IPS-20b (cell line): ENCODE measurements at regions not wholly inside any gene's neighbourhood (a gene's known extent, or its start where the extent isn't known, plus 50 kb on each side); places are given as distances from the start of the nearest gene placed in this dataset.

Source experiments
- H3K27ac ChIP-seq: one replicate; pipeline ENCODE4 v1.5.1; 2013; ENCODE audit warnings: low read length
- H3K27me3 ChIP-seq: 2 replicates; pipeline ENCODE4 v1.6.1; 2013; ENCODE audit warnings: mild to moderate bottlenecking, low read length, inconsistent platforms; ENCODE audit not compliant: insufficient read depth
- H3K36me3 ChIP-seq: 2 replicates; pipeline ENCODE4 v1.6.1; 2013; ENCODE audit warnings: low read depth, mild to moderate bottlenecking, inconsistent platforms, low read length, moderate library complexity; ENCODE audit not compliant: insufficient read depth
- H3K4me1 ChIP-seq: 2 replicates; pipeline ENCODE4 v1.6.1; 2013; ENCODE audit warnings: mild to moderate bottlenecking, control low read depth, inconsistent platforms, low read length, moderate library complexity; ENCODE audit not compliant: insufficient read depth
- H3K4me3 ChIP-seq: 2 replicates; pipeline ENCODE4 v1.5.1; 2013; ENCODE audit warnings: mild to moderate bottlenecking, low read length, inconsistent platforms
- H3K9ac ChIP-seq: 2 replicates; pipeline ENCODE4 v1.6.1; 2013; ENCODE audit warnings: low read depth, mild to moderate bottlenecking, inconsistent platforms, low read length, moderate library complexity
- H3K9me3 ChIP-seq: 2 replicates; pipeline ENCODE4 v1.6.1; 2013; ENCODE audit warnings: mild to moderate bottlenecking, low read depth, low read length, inconsistent platforms; ENCODE audit not compliant: insufficient read depth

DNA sequence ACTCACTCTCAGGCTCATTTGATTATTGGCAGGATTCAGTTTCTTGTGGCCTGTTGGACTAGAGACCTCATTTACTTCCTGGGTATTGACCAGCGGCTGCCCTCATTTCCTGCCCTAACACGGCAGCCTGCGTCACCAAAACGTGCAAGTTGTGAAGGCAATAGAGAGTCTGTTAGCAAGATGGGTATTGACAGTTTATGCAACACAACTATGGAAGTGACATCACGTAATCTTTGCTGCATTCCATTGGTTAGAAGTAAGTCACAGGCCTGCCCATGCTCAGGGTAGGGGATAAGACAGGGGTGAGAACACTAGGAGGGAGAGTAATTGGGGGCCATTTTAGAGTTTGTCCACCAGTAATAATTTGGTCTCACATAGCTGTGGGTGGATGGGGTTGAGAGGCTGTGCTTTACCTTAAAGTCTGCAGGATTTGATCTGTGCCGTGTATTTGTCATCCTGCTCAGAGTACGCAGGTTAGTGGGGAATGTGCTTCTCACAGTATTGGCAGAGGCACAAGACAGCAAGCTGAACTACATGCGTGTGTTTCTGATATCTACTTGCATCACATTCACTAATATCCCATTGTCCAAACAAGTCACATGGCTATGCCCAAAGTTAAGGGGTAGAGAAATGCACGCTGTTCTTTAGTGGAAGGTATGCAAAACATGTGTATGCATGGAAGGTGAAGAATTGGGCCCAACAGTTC is 83.3 kb downstream of the EDEM1 start:
- Histone ChIP-seq H3K4me1 (no peaks in the 10 kb centered on the region), H3K27me3 (no peaks in the 10 kb centered on the region), H3K9me3 (no peaks in the 10 kb centered on the region), H3K4me3 (no peak overlapping the region), H3K27ac (no peak overlapping the region), H3K36me3 (no peaks in the 10 kb centered on the region), H3K9ac (no peak overlapping the region)

DNA sequence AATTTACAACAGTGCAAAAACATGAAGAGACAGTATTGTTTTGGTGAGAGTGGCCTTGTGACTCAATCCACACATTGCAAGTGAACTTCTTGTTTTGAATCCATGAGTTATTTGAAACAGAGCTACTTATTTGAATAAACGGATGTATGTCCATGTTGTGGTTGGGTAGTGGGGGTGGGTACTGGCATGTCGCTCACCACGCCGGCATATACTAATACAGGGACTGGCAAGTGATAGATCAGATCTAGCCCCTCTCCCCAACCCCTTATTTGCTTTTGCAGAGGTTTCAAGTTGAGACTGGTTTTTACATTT is 83.8 kb downstream of the EDEM1 start:
- Histone ChIP-seq H3K27ac (no peak overlapping the region), H3K4me1 (no peaks in the 10 kb centered on the region), H3K4me3 (no peak overlapping the region), H3K9ac (no peak overlapping the region), H3K9me3 (no peaks in the 10 kb centered on the region), H3K27me3 (no peaks in the 10 kb centered on the region), H3K36me3 (no peaks in the 10 kb centered on the region)

DNA sequence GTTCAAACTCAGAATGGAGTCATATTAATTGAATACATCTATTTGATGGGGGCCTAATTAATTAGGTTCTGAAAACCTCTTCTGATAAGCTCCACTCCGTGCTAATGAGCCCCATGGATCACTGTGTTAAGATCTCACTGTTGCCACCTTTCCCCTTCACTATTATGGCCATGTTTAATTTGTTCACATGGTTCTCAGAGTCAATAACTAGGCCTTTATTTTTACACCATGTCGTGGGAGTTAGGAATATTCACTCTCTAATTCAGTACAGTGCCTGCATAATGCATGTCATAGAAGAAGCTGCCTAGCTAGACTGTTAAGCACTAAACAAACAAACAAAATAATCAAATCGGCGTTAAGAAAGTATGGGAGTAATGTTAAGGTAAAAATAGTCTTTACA is 84.9 kb downstream of the EDEM1 start:
- H3K9me3 ChIP-seq: no peaks in the 10 kb centered on the region
- no peak overlapping the region for H3K4me3 ChIP-seq
- no peak overlapping the region for H3K27ac ChIP-seq
- H3K27me3 ChIP-seq: no peaks in the 10 kb centered on the region
- no peaks in the 10 kb centered on the region for H3K4me1 ChIP-seq
- H3K9ac ChIP-seq: no peak overlapping the region
- no peaks in the 10 kb centered on the region for H3K36me3 ChIP-seq

DNA sequence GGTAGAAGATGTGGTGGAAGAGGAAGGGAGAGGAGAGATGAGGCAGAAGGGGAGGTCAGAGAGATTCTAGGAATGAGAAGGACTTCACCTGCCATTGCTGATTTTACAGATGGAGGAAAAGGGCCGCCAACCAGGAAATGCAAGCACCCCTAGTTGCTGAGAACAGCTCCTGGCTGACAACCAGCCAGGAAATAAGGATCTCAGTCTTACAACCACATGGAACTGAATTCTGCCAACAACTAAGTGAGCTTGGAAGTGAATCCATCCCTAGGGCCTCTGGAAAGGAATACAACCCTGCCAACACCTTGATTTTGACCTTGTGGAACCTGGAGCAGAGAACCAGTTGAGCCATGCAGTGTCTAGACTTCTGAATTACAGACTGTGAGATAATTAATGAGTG is 86.6 kb downstream of the EDEM1 start:
- no peak overlapping the region for H3K27ac ChIP-seq
- H3K9ac ChIP-seq: no peak overlapping the region
- H3K4me3 ChIP-seq: no peak overlapping the region
- H3K4me1 ChIP-seq: no peaks in the 10 kb centered on the region
- H3K27me3 ChIP-seq: no peaks in the 10 kb centered on the region
- no peaks in the 10 kb centered on the region; the same call in 1 of the 2 replicates for H3K9me3 ChIP-seq
- no peaks in the 10 kb centered on the region for H3K36me3 ChIP-seq

DNA sequence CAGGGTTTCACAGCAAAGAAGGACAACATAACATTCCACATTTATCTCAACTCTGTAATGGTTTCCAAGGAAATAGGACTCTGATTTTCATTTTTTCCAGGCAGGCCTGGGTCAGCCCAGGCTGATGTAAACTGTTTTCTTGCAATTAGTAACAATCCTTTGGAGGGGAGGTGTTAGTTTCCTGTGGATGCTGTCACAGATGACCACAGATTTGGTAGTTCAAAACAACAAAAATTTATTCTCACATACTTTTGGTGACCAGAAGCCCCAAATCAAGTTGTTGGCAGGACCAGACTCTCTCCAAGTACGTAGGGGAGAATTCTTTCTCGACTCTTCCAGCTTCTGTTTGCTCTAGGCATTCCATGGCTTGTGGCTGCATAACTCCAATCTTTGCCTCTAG is 88.0 kb downstream of the EDEM1 start:
- H3K27me3 ChIP-seq: no peaks in the 10 kb centered on the region
- H3K36me3 ChIP-seq: no peaks in the 10 kb centered on the region
- no peaks in the 10 kb centered on the region; the same call in 1 of the 2 replicates for H3K9me3 ChIP-seq
- H3K27ac ChIP-seq: no peak overlapping the region
- no peak overlapping the region for H3K9ac ChIP-seq
- no peaks in the 10 kb centered on the region for H3K4me1 ChIP-seq
- H3K4me3 ChIP-seq: no peak overlapping the region

DNA sequence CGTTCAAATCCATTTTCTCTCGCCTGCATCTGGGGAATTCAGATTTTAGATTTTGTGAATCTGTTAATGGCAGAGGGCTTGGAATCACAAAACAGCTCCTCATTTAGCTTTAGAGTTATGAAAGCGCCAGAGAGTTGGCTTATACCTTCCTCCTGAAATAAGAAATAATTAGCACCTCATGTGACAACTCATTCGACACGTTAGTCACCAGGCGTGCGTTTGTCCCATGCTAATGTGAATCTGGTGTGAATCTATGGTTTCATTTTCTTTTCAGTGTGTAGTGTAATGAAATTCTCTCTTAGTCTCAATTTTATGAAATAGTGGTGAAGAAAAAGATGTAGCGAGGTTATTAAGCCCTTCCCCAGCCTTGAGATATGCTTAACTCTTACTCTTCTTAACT is 89.4 kb downstream of the EDEM1 start:
- Histone ChIP-seq H3K9ac (no peak overlapping the region), H3K4me1 (no peaks in the 10 kb centered on the region), H3K9me3 (peaks cover 3% of the 10 kb centered on the region), H3K27me3 (no peaks in the 10 kb centered on the region), H3K36me3 (no peaks in the 10 kb centered on the region), H3K27ac (no peak overlapping the region), H3K4me3 (no peak overlapping the region)

DNA sequence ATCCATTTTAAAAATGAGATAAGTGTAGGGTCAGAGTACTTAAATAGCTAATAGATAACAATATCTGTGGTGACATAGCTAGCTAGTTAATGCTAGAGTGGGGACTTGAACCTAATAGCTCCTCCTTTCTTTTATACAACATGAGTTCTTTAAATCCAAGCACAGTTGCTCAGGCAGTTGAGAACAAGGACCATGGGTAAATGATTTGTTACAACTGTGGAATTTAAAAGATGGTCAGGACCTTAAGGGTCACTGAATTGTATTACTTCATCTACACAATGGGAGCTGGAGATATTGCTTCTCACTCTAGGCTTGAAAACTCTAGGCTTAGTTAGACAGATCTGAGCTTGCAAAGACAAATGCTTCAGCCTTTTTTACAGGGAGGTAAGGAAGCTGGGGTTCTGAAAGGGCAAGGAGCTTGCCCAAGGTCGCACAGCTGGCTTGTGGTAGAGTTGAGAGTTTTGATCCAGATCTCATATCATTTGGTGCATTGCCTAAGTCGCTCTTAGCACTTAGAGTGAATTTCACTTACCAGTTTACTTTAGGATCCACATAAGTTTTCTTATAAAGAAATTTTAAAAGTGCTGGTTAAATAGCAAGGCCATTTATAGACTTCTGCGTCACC is 90.2 kb downstream of the EDEM1 start:
- no peaks in the 10 kb centered on the region for H3K4me1 ChIP-seq
- H3K9ac ChIP-seq: no peak overlapping the region
- H3K27me3 ChIP-seq: no peaks in the 10 kb centered on the region
- H3K27ac ChIP-seq: no peak overlapping the region
- H3K9me3 ChIP-seq: peaks cover 11% of the 10 kb centered on the region
- H3K4me3 ChIP-seq: no peak overlapping the region
- no peaks in the 10 kb centered on the region for H3K36me3 ChIP-seq

DNA sequence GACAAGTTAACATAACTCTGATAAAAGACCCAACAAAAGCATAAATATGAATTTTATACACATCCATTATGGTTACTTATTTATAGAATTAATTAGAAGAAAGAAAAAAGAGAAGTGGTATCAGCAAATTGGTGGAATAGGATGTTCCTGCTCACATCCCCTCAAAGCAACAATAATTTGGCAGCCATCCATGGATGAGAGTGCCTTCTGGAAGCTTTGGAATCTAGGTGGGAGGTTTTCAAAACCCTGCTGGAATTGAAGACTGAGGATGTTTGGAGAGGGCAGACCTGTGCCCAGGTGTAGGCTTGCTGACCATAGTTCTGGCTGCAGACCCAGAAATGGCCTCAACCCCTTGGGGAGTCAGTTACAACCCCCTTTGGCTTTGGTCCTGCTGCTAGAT is 91.2 kb downstream of the EDEM1 start:
- Histone ChIP-seq H3K4me3 (no peak overlapping the region), H3K9ac (no peak overlapping the region), H3K9me3 (peaks cover 13% of the 10 kb centered on the region), H3K4me1 (no peaks in the 10 kb centered on the region), H3K27me3 (no peaks in the 10 kb centered on the region), H3K27ac (no peak overlapping the region), H3K36me3 (no peaks in the 10 kb centered on the region)

DNA sequence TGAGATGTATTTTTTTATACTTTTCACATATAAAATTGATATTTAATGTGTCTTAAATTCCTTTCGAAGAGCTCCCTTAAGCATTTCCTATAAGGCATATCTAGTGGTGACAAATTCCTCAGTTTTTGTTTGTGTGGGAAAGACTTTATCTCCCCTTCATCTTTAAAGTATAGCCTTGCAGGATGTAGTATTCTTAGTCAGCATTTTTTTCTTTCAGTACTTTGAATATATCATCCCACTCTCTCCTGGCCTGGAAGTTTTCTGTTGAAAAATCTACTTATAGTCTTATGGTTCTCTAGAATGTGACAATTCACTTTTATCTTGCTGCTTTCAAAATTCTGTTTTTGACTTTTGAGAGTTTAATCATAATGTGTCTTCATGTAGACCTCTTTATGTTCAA is 95.2 kb downstream of the EDEM1 start:
- Histone ChIP-seq H3K36me3 (no peaks in the 10 kb centered on the region), H3K9ac (no peak overlapping the region), H3K9me3 (peaks cover 23% of the 10 kb centered on the region), H3K27ac (no peak overlapping the region), H3K4me1 (no peaks in the 10 kb centered on the region), H3K27me3 (no peaks in the 10 kb centered on the region), H3K4me3 (no peak overlapping the region)

DNA sequence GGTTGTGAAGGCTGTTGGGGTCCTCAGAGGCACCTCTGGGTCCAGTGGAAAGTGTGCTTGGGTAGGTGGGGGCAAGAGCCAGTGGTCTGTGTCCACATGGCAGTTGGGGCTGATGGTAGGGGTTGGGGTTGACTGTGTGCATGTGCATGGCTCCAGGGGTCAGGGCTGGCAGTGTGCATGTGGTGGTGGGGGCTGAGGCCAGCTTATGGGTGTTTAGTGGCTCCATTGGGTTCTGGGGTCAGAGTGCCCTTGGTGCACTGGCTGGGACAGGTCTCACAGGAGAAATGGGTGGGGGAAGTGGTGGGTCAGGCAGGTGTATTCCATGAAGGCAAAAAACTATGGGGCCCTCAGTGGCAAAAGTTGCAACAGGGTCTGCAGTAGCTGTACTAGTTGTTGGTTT is 97.9 kb downstream of the EDEM1 start:
- no peak overlapping the region for H3K9ac ChIP-seq
- H3K36me3 ChIP-seq: no peaks in the 10 kb centered on the region
- H3K27me3 ChIP-seq: no peaks in the 10 kb centered on the region
- H3K27ac ChIP-seq: no peak overlapping the region
- H3K4me3 ChIP-seq: no peak overlapping the region
- peaks cover 23% of the 10 kb centered on the region for H3K9me3 ChIP-seq
- no peaks in the 10 kb centered on the region for H3K4me1 ChIP-seq

DNA sequence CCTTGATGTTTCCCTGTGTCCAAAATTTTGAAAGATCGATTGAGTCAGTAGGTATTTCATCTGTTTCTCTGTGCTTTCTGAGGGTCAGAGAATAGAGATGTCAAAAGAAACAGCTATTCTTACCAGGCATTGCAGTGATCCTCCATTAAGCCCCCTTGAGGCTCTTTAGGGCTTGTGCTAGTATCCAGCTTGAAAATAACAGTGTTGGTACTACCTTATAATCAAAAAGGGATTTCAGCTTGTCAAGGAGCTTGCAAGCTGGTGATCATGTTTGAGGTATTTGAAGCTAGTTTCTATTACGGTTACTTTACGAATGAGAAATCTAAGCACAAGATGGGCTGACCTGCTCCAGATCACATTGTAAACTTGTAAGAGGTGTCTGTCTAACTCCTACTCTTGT is 103.4 kb downstream of the EDEM1 start:
- no peaks in the 10 kb centered on the region for H3K36me3 ChIP-seq
- H3K9me3 ChIP-seq: peaks cover 5% of the 10 kb centered on the region
- H3K4me3 ChIP-seq: no peak overlapping the region
- H3K4me1 ChIP-seq: 0 out of 2 replicates have a peak, but pooled peaks cover 6% of the 10 kb centered on the region
- no peaks in the 10 kb centered on the region for H3K27me3 ChIP-seq
- H3K9ac ChIP-seq: no peak overlapping the region
- no peak overlapping the region for H3K27ac ChIP-seq

DNA sequence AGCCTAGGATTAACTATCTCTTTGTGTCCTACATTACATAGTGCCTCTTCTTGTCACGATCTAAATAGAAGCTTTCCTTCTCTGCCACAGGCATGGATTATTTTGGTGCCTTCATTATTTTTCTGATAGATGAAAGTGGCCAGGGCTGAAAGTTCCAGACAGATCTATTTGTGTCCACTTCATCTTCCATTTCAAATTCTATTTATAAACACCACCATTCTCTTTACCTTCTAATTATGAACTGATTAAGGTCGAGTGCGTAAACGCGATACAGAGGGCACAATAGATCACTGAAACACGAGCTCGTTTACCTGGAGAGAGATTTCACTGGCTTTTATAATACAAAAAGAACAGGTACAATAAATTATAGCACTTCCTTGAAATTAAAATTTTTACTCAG is 105.0 kb downstream of the EDEM1 start:
- H3K9ac ChIP-seq: no peak overlapping the region
- H3K4me3 ChIP-seq: no peak overlapping the region
- H3K27ac ChIP-seq: no peak overlapping the region
- H3K36me3 ChIP-seq: no peaks in the 10 kb centered on the region
- H3K4me1 ChIP-seq: 0 out of 2 replicates have a peak, but pooled peaks cover 6% of the 10 kb centered on the region
- no peaks in the 10 kb centered on the region for H3K9me3 ChIP-seq
- no peaks in the 10 kb centered on the region for H3K27me3 ChIP-seq
